Activated CD4-positive, CD25-positive, alpha-beta regulatory T cell treated with anti-CD3 and anti-CD28 coated beads, Interleukin-2, amount 50 U/mL, for 16 hours (primary cell): ENCODE measurements at regions not wholly inside any gene's neighbourhood (a gene's known extent, or its start where the extent isn't known, plus 50 kb on each side); places are given as distances from the start of the nearest gene placed in this dataset.

Source experiments
- DNase-seq: peaks from one replicate; pipeline ENCODE4 v3.0.0-alpha.2; 2020; ENCODE audit warnings: low read depth, low spot score

GRCh38 chr6:139868576-139868975 is 494.1 kb upstream of the CITED2 start:
- DNase-seq: no peak

- DNase-seq: no peak
These were observed 489.5 kb upstream of the CITED2 start for GRCh38 chr6:139863964-139864363.

DNA sequence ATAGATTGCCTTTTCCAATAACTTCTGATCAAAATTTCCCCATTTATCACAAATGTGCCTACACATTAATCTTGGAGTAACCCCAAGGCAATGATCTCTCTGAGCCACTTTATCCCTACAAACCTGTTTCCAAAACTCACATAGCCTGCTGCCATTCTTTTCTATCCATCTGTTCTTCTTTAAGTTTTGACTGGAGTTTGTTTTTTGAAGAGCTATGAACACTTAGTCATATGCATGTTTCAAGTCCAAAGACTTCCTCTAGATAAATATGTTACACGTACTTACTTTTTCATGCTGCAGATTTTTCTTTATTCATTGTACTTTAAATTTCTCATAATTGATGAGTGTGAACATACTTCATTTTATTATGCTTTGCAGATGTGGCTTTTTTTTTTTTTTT is 488.9 kb upstream of the CITED2 start:
- DNase-seq: no peak

GRCh38 chr6:139862311-139862710 is 487.9 kb upstream of the CITED2 start:
- no peak for DNase-seq

- DNase-seq: no peak
These were observed 485.8 kb upstream of the CITED2 start for GRCh38 chr6:139860203-139860602.

GRCh38 chr6:139858429-139858828 is 484.0 kb upstream of the CITED2 start:
- no peak for DNase-seq

DNA sequence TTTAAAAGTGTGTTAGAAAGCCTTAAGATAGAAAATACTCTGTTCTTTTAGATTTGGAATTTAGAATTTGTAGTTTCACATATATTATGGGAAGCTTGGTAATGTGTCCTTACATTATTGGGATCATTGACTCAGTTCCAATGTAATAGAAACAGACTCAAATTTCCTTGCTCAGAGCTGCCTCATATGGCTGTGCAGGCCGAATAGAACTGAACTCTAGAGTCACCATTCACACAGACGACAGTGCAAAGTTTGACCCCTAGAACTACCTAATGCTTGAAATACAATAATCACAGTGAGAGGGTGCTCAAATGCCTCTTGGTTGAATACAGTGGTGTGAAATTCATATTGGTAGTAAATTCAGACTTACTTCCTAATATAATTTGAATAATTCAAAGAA is 482.7 kb upstream of the CITED2 start:
- no peak for DNase-seq

GRCh38 chr6:139856562-139856961 is 482.1 kb upstream of the CITED2 start:
- no peak for DNase-seq

DNA sequence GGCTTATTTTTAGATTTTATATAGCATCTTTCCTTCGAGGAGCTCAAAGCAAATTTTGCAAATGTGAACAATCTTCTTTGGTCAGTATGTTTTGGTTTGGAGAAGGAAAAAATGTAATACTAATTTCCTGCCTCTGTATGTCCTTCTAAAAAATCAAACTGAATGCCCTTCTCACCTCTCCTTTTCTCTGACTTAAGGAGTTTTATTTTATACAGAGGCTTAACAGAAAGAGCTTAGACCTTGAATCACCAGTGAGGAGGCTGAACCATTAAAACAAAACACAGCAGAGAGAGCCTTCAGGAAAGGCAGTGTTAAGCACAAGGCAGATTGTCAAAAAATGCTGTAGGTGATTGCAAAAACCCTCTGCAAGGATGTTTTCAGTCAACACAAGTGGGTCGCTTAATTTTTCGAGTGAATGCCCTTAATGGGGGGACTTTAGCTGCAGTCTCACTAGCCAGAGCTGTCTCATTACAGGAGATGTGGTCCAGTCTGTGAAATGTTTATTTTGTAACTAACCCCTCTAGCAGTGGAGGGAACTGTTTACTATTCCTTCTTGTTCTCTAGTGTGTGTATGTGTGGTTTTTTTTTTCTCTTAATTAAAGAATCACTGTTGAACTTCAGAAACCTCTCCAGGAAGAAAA is 481.3 kb upstream of the CITED2 start:
- no peak for DNase-seq

DNA sequence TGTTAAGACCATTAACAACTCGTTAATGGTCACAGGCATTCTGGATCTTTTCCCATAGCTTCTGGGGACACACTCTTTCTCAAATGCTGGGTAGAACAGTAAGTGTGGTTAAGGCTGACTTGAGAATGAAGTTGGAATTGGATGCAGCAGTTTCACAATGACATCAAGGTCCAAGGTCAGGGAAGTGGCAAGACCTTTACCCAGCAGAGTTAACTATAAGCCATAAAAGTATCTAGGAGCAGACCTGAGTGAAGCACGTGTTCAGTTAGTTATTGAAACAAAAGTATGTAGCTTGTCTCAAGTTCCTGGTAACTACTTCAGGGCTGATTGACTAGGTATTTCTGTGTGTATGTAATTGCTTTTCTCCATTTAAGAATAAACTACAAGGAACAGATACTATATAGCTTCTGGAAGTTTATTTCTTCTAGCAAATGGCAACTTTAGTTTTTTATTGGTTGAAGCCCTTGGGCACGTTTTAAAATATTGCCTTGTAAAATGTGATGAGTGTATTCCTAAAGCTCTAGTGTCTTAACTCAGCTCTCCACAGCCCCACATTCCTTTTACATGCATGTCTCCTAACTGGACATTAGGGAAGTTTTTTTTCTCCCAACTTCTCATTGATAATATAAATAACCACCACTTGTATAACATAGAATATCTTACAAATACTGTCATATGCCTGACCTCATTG is 479.0 kb upstream of the CITED2 start:
- DNase-seq: no peak

- DNase-seq: no peak
These were observed 478.2 kb upstream of the CITED2 start for GRCh38 chr6:139852488-139853140.

GRCh38 chr6:139852067-139852466 is 477.6 kb upstream of the CITED2 start:
- no peak for DNase-seq

GRCh38 chr6:139851206-139851605 is 476.8 kb upstream of the CITED2 start:
- DNase-seq: no peak

- DNase-seq: no peak
These were observed 476.1 kb upstream of the CITED2 start for GRCh38 chr6:139850512-139850911.

DNA sequence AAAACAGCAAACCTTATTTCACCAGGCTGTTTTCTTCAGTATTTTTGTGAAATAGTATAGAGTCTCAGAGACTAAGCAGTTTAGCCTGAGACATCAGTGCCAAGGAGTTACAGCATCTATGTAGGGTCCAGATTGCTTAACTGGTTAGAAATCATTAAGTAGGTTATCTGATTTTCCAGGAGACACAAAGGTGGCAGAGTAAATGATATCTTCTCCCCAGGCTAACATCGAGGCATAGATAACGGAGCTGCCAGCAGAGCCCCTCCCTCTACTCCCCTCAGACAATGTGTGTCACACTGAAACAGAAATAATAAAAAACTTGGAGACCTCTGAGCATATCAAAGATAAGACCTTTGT is 473.0 kb upstream of the CITED2 start:
- DNase-seq: no peak

DNA sequence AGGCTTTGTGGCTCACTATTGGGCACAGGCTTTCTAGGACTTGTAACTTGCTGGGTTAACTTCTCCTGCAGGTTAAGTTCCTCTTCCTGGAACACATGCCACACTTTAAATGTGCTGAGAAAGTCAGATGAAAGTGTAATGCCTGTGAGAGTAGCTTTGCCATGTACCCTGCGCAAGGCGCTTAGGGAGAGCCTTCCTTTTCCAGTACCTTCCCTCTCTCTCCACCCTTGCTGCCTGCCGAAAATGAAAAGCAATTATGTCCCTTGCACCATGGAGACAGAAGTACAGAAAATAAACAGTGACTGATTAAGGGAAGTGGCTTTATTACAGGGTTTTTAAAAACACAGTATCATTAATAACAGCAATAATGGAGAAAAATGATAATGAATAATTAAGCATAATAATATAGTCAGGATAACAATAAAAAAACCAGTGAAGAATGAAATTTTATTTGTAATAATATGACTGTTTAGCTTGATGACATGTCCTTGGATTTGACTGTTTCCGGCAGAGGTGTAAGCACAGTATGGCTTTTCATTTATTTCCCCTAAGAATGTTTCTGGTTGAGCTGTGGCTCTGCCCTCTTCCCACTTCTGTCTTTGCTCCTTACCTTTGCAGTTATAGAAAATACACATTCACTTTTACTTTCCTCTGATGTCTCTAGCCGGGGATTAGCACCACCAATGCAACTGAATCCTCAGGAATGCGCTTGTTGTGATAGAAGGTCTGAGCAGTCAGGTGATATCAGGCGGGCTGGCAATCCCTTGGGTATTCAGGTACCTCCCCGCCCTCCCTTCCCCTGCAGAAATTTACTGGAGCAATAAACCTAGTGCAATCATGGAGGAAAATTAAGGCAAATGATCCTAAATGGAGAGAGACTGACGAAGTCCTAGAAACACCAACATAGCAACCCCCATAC is 472.3 kb upstream of the CITED2 start:
- no peak for DNase-seq

DNA sequence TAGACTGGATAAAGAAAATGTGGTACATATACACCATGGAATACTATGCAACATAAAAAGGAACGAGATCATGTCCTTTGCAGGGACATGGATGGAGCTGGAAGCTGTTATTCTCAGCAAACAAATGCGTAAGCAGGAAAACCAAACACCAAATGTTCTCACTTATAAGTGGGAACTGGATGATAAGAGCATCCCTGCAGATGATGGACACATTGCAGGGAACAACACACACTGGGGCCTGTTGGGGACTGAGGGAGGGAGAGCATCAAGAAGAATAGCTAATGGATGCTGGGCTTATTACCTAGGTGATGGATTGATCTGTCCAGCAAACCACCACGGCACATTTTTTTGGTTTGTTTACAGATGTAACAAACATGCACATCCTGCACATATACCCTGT is 470.5 kb upstream of the CITED2 start:
- no peak for DNase-seq

DNA sequence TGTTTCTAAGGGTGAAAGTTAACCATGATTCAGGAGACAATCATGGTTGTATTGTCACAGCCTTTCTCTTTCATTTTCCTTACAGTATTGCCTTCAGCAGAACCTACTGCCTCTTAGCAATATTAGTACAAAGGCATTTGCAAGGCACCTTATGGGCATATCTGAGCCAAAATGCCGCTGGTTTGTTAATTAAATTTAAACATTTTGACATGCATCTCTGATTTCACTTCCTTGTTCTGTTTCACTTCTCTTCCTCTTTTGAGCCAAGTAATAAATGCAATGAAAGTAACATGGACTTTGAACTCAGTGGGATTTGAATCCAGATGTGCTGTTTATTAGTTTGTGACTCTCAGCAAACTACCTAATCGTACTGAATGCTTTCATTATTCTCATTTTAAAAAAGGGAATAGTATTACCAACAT is 467.4 kb upstream of the CITED2 start:
- DNase-seq: no peak

- no peak for DNase-seq
These were observed 465.2 kb upstream of the CITED2 start for GRCh38 chr6:139839506-139840156.

GRCh38 chr6:139834232-139834631 is 459.8 kb upstream of the CITED2 start:
- no peak for DNase-seq

GRCh38 chr6:139833592-139833991 is 459.1 kb upstream of the CITED2 start:
- DNase-seq: no peak
